Upper lobe of left lung (tissue), 4 donors: ENCODE measurements at regions not wholly inside any gene's neighbourhood (a gene's known extent, or its start where the extent isn't known, plus 50 kb on each side); places are given as distances from the start of the nearest gene placed in this dataset.

Source experiments
- POLR2A ChIP-seq, 4 donors: fragments of 450-650 bp; IDR thresholded peaks; one replicate each; pipeline ENCODE4 v1.5.1; 2016 to 2017; ENCODE audit warnings: antibody characterized with exemption in 4 of 4, mild to moderate bottlenecking in 2 of 4
- POLR2AphosphoS5 ChIP-seq, 2 donors: sonication (generic); formaldehyde crosslinking; IDR thresholded peaks; one replicate each; pipeline ENCODE4 v1.5.1; 2017; ENCODE audit warnings: antibody characterized with exemption in 2 of 2
- TF ChIP-seq, protein P1 (sequence below), 6 experiments: fragments of 450-650 bp in 4 of 6; fragments of 200-600 bp in 2 of 6; sonication (generic) in 2 of 6; IDR thresholded peaks; one replicate each; pipeline ENCODE4 v1.5.1; 2016 to 2019; ENCODE audit warnings: antibody characterized with exemption in 6 of 6

- TF ChIP-seq, protein P1, sequence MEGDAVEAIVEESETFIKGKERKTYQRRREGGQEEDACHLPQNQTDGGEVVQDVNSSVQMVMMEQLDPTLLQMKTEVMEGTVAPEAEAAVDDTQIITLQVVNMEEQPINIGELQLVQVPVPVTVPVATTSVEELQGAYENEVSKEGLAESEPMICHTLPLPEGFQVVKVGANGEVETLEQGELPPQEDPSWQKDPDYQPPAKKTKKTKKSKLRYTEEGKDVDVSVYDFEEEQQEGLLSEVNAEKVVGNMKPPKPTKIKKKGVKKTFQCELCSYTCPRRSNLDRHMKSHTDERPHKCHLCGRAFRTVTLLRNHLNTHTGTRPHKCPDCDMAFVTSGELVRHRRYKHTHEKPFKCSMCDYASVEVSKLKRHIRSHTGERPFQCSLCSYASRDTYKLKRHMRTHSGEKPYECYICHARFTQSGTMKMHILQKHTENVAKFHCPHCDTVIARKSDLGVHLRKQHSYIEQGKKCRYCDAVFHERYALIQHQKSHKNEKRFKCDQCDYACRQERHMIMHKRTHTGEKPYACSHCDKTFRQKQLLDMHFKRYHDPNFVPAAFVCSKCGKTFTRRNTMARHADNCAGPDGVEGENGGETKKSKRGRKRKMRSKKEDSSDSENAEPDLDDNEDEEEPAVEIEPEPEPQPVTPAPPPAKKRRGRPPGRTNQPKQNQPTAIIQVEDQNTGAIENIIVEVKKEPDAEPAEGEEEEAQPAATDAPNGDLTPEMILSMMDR (IDR thresholded peaks at IDR 0.05), result no peak
- TF ChIP-seq POLR2AphosphoS5 (IDR thresholded peaks at IDR 0.05) (no peak), POLR2A (IDR thresholded peaks at IDR 0.05) (no peak)
Observed at GRCh38 chr3:104436506-104436905, 930.2 kb upstream of the ALCAM start.
